Gastroesophageal sphincter (tissue), 3 donors: ENCODE measurements at regions not wholly inside any gene's neighbourhood (a gene's known extent, or its start where the extent isn't known, plus 50 kb on each side); places are given as distances from the start of the nearest gene placed in this dataset.

ENCODE experiments used
- POLR2A ChIP-seq, 2 donors: fragments of 450-650 bp; IDR thresholded peaks; one replicate each; pipeline ENCODE4 v1.6.1; 2017; ENCODE audit warnings: antibody characterized with exemption in 2 of 2, mild to moderate bottlenecking in 2 of 2, moderate library complexity in 1 of 2
- TF ChIP-seq, protein P1 (sequence below), 4 experiments: fragments of 200-600 bp in 2 of 4; fragments of 450-650 bp in 2 of 4; sonication (generic) in 1 of 4; IDR thresholded peaks; one replicate each; pipeline ENCODE4 v1.5.1; 2017 to 2019; ENCODE audit warnings: antibody characterized with exemption in 4 of 4, mild to moderate bottlenecking in 2 of 4, moderate library complexity in 2 of 4

DNA sequence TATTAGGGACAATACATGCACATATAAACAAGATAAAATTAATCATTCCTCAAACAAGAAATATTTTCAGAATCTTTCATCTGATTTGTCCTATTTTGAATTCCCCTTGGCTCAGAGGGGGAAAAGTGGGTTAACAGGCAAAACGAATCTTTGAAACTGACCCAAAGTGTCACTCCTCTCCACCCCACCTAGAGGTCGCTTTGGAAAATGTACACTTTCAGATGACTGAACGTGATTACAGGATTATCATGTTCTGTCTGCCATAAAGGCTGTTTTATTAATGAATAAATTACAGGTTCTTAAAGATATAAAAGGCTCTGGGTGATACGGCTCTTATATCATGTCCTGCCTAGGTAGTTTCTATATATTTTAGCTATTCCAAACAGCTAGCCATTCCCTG lies 1735.0 kb downstream of the LRRC4C start:
- TF ChIP-seq POLR2A (IDR thresholded peaks at IDR 0.05) = no peak
- TF ChIP-seq, protein P1, sequence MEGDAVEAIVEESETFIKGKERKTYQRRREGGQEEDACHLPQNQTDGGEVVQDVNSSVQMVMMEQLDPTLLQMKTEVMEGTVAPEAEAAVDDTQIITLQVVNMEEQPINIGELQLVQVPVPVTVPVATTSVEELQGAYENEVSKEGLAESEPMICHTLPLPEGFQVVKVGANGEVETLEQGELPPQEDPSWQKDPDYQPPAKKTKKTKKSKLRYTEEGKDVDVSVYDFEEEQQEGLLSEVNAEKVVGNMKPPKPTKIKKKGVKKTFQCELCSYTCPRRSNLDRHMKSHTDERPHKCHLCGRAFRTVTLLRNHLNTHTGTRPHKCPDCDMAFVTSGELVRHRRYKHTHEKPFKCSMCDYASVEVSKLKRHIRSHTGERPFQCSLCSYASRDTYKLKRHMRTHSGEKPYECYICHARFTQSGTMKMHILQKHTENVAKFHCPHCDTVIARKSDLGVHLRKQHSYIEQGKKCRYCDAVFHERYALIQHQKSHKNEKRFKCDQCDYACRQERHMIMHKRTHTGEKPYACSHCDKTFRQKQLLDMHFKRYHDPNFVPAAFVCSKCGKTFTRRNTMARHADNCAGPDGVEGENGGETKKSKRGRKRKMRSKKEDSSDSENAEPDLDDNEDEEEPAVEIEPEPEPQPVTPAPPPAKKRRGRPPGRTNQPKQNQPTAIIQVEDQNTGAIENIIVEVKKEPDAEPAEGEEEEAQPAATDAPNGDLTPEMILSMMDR (IDR thresholded peaks at IDR 0.05) = no peak
